ENCODE measurements at regions not wholly inside any gene's neighbourhood (a gene's known extent, or its start where the extent isn't known, plus 50 kb on each side); places are given as distances from the start of the nearest gene placed in this dataset.

GRCh38 chr20:24778585-24779031, 170.5 kb upstream of the CST7 start:
- Histone ChIP-seq H3K27me3 (ENCODE audit: insufficient read depth, low read length, poor library complexity, severe bottlenecking) (no peaks in the 10 kb centered on the region), H3K4me1 (ENCODE audit: insufficient read depth, low read length, poor library complexity, severe bottlenecking) (peaks cover 8% of the 10 kb centered on the region), H3K4me3 (ENCODE audit: low read length, poor library complexity, severe bottlenecking) (no peak overlapping the region), H3K9me3 (ENCODE audit: insufficient read depth, low read depth, low read length) (peaks cover 9% of the 10 kb centered on the region), H3K36me3 (ENCODE audit: insufficient read depth, low read length) (no peaks in the 10 kb centered on the region), H3K9me2 (replicated peaks; ENCODE audit: low read depth, low read length) (no peaks in the 10 kb centered on the region), H4K20me1 (ENCODE audit: insufficient read depth, low read length, poor library complexity, severe bottlenecking) (no peaks in the 10 kb centered on the region), H3K9ac (ENCODE audit: low read depth, low read length, poor library complexity, severe bottlenecking) (no peak overlapping the region), H2AFZ (ENCODE audit: low read length) (no peak overlapping the region), H3K79me2 (ENCODE audit: insufficient read depth, low read length) (no peaks in the 10 kb centered on the region), H3F3A (ENCODE audit: low read depth) (no peaks in the 10 kb centered on the region), H3K4me2 (ENCODE audit: low read depth, low read length, poor library complexity, severe bottlenecking) (no peak overlapping the region)
- TF ChIP-seq, protein P1, sequence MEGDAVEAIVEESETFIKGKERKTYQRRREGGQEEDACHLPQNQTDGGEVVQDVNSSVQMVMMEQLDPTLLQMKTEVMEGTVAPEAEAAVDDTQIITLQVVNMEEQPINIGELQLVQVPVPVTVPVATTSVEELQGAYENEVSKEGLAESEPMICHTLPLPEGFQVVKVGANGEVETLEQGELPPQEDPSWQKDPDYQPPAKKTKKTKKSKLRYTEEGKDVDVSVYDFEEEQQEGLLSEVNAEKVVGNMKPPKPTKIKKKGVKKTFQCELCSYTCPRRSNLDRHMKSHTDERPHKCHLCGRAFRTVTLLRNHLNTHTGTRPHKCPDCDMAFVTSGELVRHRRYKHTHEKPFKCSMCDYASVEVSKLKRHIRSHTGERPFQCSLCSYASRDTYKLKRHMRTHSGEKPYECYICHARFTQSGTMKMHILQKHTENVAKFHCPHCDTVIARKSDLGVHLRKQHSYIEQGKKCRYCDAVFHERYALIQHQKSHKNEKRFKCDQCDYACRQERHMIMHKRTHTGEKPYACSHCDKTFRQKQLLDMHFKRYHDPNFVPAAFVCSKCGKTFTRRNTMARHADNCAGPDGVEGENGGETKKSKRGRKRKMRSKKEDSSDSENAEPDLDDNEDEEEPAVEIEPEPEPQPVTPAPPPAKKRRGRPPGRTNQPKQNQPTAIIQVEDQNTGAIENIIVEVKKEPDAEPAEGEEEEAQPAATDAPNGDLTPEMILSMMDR (conservative IDR thresholded peaks at IDR 0.05; ENCODE audit: low read length), result no peak
- TF ChIP-seq EZH2phosphoT487 (IDR thresholded peaks at IDR 0.05; ENCODE audit: borderline replicate concordance), result no peak

DNA sequence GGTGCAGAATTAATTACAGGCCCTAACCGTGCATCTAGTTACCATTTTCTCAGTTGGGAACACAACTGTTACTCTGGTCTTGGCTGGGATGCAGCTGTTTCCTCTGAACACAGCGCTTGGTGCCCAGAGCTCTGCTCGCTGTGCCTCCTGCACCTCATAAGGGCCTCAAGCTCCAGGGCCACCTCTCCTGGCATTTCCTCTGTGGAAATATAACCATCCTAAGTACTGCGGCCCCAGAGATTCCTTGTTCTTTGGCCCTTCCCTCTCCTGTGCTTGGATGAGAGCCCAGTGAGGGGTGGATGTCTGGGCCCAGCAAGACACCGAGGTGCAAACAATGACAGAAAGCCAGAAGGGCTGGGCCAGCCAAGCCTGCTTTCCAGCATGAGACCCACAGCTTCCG, 169.9 kb upstream of the CST7 start:
- H3K4me1 ChIP-seq (ENCODE audit: insufficient read depth, low read length, poor library complexity, severe bottlenecking), result peaks cover 8% of the 10 kb centered on the region
- H2AFZ ChIP-seq (ENCODE audit: low read length), result no peak overlapping the region
- no peaks in the 10 kb centered on the region for H4K20me1 ChIP-seq (ENCODE audit: insufficient read depth, low read length, poor library complexity, severe bottlenecking)
- no peaks in the 10 kb centered on the region for H3K27me3 ChIP-seq (ENCODE audit: insufficient read depth, low read length, poor library complexity, severe bottlenecking)
- H3K79me2 ChIP-seq (ENCODE audit: insufficient read depth, low read length), result no peaks in the 10 kb centered on the region
- H3K9me3 ChIP-seq (ENCODE audit: insufficient read depth, low read depth, low read length), result peaks cover 9% of the 10 kb centered on the region
- H3F3A ChIP-seq (ENCODE audit: low read depth), result no peaks in the 10 kb centered on the region
- H3K4me2 ChIP-seq (ENCODE audit: low read depth, low read length, poor library complexity, severe bottlenecking), result no peak overlapping the region
- no peaks in the 10 kb centered on the region for H3K36me3 ChIP-seq (ENCODE audit: insufficient read depth, low read length)
- H3K4me3 ChIP-seq (ENCODE audit: low read length, poor library complexity, severe bottlenecking), result no peak overlapping the region
- no peak overlapping the region for H3K9ac ChIP-seq (ENCODE audit: low read depth, low read length, poor library complexity, severe bottlenecking)
- TF ChIP-seq, protein P1 (conservative IDR thresholded peaks at IDR 0.05; ENCODE audit: low read length), result no peak
- no peak for TF ChIP-seq EZH2phosphoT487 (IDR thresholded peaks at IDR 0.05; ENCODE audit: borderline replicate concordance)
- H3K9me2 ChIP-seq (replicated peaks; ENCODE audit: low read depth, low read length), result no peaks in the 10 kb centered on the region

DNA sequence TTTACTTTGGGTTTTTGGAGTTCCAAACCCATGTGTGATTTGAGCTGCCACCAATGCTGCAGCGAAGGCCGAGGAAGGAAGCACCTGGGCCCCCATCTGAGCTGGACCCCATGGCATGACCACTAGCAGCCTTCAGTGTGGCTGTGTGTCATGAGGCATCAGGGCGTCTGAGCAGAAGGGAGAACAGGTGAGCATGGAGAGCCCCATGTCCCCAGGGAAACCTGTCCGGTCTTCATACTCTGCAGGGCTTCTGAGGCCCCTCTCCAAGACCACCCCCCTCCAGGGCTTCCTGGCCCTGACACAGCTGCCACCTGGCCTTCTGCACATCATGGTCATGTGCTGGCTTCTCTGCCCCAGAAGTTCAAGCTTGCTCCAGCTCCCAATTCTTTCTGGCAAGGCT, 169.1 kb upstream of the CST7 start:
- no peak for TF ChIP-seq EZH2phosphoT487 (IDR thresholded peaks at IDR 0.05; ENCODE audit: borderline replicate concordance)
- TF ChIP-seq, protein P1 (conservative IDR thresholded peaks at IDR 0.05; ENCODE audit: low read length), result no peak
- Histone ChIP-seq H3F3A (ENCODE audit: low read depth) (no peaks in the 10 kb centered on the region), H2AFZ (ENCODE audit: low read length) (no peak overlapping the region), H3K79me2 (ENCODE audit: insufficient read depth, low read length) (no peaks in the 10 kb centered on the region), H3K9me2 (replicated peaks; ENCODE audit: low read depth, low read length) (no peaks in the 10 kb centered on the region), H3K4me2 (ENCODE audit: low read depth, low read length, poor library complexity, severe bottlenecking) (no peak overlapping the region), H3K4me1 (ENCODE audit: insufficient read depth, low read length, poor library complexity, severe bottlenecking) (peaks cover 8% of the 10 kb centered on the region), H4K20me1 (ENCODE audit: insufficient read depth, low read length, poor library complexity, severe bottlenecking) (no peaks in the 10 kb centered on the region), H3K9ac (ENCODE audit: low read depth, low read length, poor library complexity, severe bottlenecking) (no peak overlapping the region), H3K27me3 (ENCODE audit: insufficient read depth, low read length, poor library complexity, severe bottlenecking) (no peaks in the 10 kb centered on the region), H3K36me3 (ENCODE audit: insufficient read depth, low read length) (no peaks in the 10 kb centered on the region), H3K9me3 (ENCODE audit: insufficient read depth, low read depth, low read length) (peaks cover 5% of the 10 kb centered on the region), H3K4me3 (ENCODE audit: low read length, poor library complexity, severe bottlenecking) (no peak overlapping the region)

Data from Loucy (cell line).